Jurkat, Clone E6-1 (cell line): ENCODE measurements at regions not wholly inside any gene's neighbourhood (a gene's known extent, or its start where the extent isn't known, plus 50 kb on each side); places are given as distances from the start of the nearest gene placed in this dataset.

ENCODE experiments used
- DNase-seq: peaks from one replicate; pipeline ENCODE4 v3.0.0-alpha.2; 2011; ENCODE audit warnings: low read depth, low spot score
- H3K4me3 ChIP-seq: 2 replicates; pipeline ENCODE4 v1.5.1; 2011; ENCODE audit warnings: mild to moderate bottlenecking, low read length, control low read depth, moderate library complexity

DNA sequence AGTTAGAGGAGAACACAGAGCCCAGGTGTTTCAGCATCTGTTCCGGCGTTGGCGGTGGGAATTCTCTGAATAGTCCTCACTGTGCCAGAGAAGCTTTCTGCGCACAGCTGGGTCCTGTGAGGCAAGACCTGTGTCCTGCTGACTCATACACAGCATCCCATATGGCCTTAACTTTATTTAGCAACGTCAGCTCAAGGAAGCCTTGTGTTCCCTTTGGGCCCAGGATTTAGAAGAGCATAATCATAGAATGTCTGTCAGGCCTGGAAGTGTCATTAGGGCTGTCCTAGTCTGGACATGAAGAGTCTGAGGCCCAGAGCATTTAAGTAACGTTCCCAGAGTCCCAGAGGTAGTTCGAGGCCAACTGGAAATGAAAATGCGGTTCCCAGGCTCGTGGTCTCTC lies 188.6 kb upstream of the DMRT1 start:
- H3K4me3 ChIP-seq: no peak overlapping the region
- no peak for DNase-seq

DNA sequence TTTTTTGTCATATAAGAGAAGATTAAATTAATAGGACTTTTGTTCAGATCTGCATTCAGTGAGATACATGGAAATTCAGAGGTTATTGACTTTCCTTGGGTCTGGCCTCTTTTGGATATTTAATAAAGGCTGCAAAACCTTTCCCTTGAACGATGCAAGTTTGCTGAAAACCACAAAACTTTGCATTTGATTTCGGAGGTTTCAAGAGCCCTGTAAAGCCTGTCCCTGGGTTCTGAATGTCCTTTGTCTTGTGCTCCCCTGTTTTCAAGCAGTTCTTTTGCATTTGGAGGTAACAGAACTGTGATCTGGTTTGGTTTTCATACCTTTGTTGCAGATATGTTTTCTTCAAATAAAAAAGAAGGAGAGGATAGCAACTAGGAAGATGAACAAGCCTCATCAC lies 188.1 kb upstream of the DMRT1 start:
- no peak overlapping the region for H3K4me3 ChIP-seq
- DNase-seq: no peak

DNA sequence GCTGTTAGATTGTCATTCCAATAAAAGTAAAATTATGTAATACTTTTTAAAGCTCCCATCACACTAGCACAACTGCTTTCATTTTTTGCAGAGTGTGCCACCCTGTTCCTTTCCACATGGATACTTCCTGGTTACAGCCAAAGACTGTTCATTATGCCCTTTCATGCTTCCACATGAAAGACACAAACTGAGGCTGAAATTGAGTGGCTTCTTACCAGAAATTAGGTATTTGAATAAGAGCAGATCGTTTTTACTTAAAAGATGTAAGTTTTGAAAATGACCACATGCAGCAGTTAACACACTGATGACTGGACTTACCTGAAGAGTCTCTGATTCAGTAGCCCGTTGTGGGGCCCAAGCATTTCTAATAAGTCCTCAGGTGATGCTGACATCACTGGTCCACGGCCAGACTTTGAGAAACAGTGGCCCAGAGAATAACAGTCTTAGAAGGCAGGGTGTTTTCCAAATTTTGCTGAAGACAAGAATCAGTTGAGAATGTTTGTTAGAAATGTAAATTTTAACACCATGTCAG lies 187.6 kb upstream of the DMRT1 start:
- no peak overlapping the region for H3K4me3 ChIP-seq
- no peak for DNase-seq

DNA sequence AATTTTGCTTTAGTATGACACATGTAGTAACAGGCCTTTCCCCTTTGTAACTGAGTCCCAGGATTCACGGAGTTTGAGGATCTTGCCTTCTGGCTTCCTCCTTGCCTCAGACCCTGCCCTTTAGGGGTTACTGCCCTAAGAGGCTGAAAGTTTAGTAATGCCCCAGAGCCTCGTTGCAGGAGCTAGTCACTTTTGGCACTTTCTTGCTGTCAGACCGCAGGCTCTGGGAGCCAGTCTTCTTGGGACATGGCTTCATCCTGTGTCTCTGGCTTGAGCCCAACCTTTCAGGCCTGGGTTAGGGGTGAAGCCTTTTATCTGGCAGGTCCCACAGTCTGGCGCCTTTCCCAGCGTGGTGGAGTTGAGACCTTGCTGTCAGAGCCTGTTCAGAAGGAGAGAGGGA lies 185.6 kb upstream of the DMRT1 start:
- no peak overlapping the region for H3K4me3 ChIP-seq
- DNase-seq: no peak

DNA sequence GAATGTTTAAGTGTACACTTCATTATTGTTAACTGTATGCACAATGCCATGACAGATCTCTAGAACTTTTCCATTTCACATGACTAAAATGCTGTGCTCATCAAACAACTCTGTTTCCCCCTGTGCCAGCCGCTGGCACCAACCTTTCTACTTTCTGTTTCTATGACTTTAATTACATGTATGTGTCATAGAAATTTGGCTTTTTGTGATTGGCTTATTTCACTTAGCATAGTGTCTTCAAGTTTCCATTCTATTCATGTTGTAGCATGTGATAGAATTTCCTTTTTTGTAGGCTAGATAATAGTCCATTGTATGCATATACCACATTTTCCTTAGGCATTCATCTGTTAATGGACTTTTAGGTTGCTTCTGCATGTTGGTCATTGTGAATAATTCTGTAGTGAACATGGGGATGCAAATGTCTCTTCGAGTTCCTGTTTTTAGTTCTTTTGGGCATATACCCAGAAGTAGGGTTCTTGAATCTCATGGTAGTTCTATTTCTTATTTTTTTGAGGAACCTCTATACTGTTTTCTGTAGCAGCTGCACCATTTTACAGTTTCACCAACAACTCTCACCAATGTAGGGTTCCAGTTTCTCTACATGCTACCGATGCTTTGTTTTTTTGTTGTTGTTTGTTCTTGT lies 184.4 kb upstream of the DMRT1 start:
- DNase-seq: no peak
- no peak overlapping the region for H3K4me3 ChIP-seq

DNA sequence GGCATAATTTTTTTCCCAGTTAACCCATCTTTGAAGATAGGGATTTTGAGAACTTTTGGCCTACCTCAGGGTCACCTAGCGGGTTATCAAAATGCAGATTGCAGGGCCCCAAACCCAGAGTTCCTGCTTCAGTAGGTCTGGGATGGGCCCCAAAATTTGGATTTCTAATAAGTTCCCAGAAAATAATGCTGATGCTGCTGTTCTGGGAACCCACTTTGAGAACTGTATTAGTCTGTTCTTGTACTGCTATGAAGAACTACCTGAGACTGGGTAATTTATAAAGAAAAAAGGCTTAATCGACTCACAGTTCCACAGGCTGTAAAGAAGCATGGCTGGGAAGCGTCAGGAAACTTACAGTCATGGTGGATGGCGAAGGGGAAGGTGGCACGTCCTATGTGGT lies 182.2 kb upstream of the DMRT1 start:
- no peak overlapping the region for H3K4me3 ChIP-seq
- DNase-seq: no peak

DNA sequence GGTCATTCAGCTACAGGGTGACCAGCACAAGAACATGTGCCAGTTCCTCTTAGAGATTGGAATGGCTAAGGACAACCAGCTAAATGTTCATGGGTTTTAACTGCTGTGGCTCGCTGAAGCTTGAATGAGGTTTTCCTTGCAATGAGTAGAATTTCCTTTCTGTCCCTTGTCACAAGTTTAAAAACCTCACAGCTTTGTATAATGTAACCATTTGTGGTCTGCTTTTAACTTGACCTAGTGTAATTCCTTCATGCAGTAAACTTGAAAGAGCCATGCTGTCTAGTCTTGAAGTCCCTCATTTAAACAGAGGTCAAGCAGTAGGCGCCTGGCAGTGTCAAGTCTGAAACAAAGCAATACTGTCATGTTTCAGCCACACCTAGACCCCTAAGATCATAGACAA lies 181.3 kb upstream of the DMRT1 start:
- no peak for DNase-seq
- H3K4me3 ChIP-seq: no peak overlapping the region

DNA sequence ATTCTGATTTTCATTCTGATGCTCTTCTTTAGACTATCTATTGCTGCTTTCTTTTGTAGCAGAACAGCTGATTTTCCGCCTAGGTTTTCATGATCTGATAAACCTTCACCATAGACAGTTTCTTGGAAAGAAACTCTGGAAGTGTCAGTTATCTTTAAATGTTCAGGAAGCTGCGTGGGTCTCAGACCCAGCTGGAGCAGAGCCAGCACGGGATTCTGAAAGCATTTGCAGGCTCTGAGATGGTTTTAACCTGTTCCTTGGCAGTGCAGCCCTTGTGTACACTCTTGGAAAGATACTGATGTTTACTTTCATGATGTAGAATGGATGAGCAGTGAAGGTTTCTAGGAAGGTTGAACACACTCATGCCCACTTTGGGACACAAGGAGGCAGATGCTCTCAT lies 178.0 kb upstream of the DMRT1 start:
- no peak overlapping the region for H3K4me3 ChIP-seq
- no peak for DNase-seq

DNA sequence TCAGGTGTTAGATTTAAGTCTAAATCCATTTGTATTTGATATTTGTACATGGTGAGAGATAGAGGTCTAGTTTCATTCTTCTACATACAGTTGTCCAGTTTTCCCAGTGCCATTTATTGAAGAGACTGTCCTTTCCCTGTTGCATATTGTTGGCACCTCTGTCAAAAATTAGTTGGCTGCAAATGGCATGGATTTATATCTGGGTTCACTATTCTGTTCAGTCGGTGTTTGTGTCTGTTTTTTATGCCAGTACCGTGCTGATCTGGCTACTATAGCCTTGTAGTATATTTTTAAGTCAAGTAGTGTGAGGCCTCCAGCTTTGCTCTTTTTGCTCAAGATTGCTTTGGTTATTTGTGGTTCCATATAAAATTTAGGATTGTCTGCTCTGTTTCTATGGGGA lies 176.2 kb upstream of the DMRT1 start:
- H3K4me3 ChIP-seq: no peak overlapping the region
- no peak for DNase-seq

DNA sequence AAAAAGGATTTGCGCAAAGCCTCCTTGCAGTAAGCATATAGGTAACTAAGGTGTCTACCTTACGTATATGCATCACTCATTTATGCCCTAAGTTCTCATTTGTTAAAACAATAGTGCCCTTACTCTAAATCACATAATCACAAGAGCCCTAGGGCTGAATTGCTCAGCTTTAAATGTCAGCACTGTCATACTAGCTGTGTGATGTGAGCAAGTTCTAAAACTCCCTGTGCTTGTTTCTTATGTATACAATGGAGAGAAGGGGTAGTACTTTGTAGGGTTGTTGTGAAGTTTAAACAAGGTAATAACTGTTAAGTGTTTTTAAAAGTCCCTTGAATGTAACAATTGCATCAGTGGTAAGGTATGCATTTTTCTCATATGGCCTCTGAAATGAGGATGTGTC lies 169.5 kb upstream of the DMRT1 start:
- no peak overlapping the region for H3K4me3 ChIP-seq
- no peak for DNase-seq

DNA sequence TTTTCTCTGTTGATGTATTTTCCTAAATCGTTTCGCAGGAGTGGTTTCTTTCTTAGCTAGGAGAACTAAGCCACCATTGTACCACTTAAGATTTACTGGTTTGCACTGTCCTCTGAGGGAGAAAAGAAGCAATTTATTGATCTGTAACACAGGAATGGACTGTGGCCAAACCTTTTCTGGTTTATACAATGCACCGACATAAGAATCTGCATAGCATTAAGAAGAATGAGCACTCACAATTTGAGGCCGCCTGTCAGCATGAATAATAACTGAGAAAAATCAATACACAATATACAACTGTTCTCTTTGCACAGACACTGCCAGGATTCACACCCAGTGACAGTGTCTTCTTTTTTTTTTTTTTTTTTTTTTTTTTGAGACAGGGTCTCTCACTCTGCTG lies 168.6 kb upstream of the DMRT1 start:
- no peak overlapping the region for H3K4me3 ChIP-seq
- no peak for DNase-seq

DNA sequence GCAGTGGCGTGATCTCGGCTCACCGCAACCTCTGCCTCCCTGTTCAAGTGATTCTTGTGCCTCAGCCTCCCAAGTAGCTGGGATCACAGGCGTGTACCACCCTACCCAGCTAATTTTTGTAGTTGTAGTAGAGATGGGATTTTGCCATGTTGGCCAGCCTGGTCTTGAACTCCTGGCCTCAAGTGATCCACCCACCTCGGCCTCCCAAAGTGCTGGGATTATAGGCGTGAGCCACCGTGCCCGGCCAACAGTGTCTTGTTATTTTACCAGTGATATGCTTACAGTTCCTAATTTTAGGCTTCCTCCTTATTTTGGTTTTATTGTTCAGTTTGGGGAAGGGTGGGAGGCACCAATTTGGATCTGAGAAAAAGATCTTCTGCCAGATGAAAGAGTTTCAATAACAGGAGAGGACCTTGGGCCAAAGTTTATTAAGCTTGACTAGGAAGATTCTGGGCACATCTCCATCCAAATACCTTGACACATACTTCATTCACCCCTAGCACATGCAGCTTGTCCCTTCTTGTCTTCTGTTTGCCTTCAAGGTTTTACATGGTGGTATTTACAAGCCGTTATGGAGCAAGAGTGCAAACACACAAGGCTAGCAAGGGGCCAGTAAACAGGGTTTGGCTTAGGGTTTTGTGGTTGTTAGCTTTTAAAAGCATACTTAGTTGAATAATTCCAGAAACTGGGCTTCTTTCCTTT lies 168.1 kb upstream of the DMRT1 start:
- no peak for DNase-seq
- H3K4me3 ChIP-seq: no peak overlapping the region

DNA sequence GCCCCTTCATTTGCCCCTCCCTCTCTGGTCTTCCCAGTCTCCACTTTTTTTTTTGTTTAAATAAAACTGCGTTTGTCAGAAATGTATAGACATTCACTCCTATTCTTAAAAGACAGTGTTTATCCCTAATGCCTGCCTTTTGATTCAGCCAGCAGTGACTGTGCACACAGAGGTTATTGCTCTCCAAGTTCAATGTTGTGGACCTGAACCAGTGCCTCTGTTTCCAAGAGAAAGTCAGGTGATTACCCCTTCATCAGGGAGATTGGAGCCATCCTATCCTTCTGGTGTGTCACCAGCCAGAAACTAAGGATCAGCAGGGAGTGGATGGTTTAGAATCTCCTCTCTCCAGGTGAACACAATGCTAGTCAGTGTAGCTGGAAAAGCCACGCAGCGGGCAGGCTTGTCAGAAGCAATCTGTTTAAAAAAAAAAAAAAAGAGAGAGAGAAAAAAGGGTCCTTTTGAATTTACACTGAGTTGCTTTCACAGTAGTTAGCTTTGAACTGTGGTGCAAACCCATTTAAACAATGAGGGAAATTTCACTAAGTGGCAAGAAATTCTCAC lies 167.5 kb upstream of the DMRT1 start:
- no peak overlapping the region for H3K4me3 ChIP-seq
- DNase-seq: no peak

DNA sequence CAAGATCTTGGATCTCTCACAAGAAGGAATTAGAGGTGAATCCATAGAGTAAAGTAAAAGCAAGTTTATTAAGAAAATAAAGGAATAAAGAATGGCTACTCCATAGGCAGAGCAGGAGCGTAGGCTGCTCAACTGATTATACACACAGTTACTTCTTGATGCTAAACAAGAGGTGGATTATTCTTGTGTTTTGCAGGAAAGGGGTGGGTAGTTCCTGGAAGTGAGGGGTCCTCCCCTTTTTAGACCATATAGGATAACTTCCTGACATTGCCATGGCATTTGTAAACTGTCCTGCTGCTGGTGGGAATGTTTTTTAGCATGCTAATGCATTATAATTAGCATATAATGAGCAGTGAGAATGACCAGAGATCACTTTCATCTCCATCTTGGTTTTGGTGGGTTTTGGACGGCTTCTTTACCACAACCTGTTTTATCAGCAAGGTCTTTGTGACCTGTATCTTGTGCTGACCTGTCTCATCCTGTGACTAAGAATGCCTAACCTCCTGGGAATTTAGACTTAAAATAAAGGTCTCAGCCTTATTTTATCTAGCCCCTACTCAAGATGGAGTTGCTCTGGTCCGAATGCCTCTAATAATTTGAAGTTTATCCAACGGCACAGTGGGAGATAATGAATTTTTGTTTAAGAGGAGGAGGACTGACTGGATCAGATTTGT lies 165.7 kb upstream of the DMRT1 start:
- DNase-seq: no peak

DNA sequence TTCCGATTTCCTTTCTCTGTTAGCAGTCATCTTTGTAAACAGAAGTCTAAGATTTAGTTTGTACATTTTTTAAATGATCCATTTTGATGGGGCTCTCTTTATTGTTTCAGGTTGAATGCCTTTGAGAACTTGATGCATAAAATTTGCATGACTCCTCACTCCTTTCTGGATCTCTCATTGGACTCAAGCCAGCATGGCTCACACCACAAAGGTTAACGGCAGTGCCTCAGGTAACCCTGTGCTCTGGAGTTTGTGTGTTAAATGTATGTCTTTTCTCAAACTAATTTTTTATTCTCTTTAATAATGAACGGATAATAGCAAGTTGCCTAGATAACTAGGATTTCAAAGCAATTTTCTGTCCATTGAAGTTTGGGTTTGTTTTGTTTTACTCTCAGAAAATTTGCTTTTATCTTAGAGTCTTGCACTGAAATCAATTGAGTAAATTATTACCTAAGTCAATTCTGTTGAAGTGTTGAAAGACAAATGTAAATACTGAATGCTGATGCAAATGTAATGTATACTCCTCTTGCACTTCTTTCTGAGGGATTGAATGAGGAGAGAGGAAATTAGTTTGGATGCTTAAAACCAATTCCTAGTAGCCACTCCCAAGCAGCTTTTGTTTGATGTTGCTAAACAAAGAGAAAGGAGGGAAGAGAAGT lies 164.6 kb upstream of the DMRT1 start:
- DNase-seq: no peak

More for the DNA sequence above, 165.7 kb upstream of the DMRT1 start:
- H3K4me3 ChIP-seq: no peak overlapping the region

DNA sequence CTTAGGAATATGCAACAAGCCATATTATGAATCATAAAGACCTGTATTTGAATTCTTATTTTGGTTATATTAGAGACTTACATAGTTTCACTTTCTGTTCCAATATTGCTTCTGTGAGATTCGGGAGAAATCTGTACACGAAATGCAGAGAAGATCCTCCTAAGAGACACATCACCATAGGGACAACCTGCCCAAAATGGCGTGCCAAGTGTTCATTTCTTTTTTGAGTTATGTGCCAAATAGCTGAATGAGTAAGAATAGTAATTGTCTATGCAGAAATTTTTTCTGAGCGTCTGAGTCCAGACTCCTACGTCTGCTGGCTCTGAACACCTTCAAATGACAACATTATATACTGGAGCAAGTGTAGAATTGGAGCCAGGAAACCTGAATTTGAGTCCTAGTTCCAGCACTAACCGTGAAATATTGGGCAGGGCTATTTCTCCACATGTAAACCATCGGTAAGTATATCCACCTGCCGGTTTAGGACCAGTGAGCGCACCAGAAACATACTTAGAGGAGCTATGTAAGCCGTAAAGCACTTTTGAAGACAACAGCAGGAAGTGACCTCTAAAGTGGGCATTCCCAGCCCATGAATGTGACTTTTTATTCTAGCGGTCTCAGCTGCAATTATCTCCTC lies 163.9 kb upstream of the DMRT1 start:
- no peak for DNase-seq
- H3K4me3 ChIP-seq: no peak overlapping the region

More for the DNA sequence above, 164.6 kb upstream of the DMRT1 start:
- no peak overlapping the region for H3K4me3 ChIP-seq

DNA sequence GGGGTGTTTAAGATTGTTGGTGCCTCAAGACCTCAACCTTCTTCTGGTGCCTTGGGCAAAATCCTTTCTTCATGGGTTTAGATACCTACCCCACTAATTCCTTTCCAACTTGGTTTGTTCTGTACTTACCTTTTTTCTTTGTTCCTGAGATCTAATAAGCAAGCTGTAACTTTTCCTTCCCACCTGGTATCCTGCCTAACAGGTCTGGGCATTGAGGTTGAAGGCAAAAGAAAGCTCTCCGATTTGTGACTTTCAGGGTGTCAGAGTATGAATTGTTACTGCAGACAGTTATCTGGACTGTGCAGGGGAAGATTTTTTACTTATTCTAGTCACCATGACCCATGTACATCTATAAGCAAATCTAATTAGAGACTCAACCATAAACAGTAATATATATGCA lies 162.6 kb upstream of the DMRT1 start:
- no peak for DNase-seq
- no peak overlapping the region for H3K4me3 ChIP-seq

DNA sequence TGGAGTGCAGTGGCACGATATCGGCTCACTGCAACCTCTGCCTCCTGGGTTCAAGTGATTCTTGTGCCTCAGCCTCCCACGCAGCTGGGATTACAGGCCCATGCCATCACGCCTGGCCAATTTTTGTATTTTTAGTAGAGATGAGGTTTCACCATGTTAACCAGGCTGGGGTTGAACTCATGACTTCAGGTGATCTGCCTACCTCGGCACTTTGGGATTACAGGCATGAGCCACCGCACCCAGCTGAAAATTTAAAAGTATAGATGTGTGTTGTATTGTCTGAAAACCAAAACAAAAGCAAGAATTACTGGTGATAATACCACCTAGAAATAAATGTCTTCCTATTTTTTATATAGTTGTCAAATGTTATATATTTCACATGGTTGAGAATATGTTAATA lies 162.0 kb upstream of the DMRT1 start:
- no peak for DNase-seq
- no peak overlapping the region for H3K4me3 ChIP-seq

DNA sequence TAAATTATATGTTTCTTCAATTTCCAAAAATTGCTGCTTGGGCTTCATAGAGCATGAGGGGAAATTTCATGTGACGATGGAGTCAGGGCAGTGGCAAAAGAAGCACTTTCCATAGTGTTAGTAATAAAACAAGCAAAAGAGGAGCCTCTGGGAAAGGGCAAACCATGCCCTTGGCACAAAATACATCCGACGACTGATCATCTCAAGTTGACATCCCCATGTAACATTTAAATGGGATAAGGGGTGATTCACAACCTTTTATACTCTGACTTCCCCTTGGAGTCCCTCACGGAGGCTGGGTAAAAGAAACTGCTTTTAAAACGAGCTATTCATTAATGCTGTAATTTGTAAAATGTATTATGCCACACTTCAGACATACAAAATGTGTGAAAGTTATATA lies 161.4 kb upstream of the DMRT1 start:
- no peak overlapping the region for H3K4me3 ChIP-seq
- no peak for DNase-seq
